ENCODE measurements at regions not wholly inside any gene's neighbourhood (a gene's known extent, or its start where the extent isn't known, plus 50 kb on each side); places are given as distances from the start of the nearest gene placed in this dataset.

GRCh38 chr5:171531638-171532037, 112.2 kb downstream of the FGF18 start:
- H3K79me2 ChIP-seq (ENCODE audit: insufficient read depth, low read depth) = no peaks in the 10 kb centered on the region
- no peaks in the 10 kb centered on the region for H3K4me1 ChIP-seq (ENCODE audit: low read depth, poor library complexity, severe bottlenecking)
- TF ChIP-seq CTCF (conservative IDR thresholded peaks at IDR 0.05; ENCODE audit: low read depth, low read length) = no peak
- no peaks in the 10 kb centered on the region for H3K36me3 ChIP-seq (ENCODE audit: insufficient read depth)
- no peak overlapping the region for H3K27ac ChIP-seq
- no peaks in the 10 kb centered on the region for H4K20me1 ChIP-seq (ENCODE audit: insufficient read depth)
- H3K27me3 ChIP-seq (ENCODE audit: insufficient read depth, low read depth) = no peaks in the 10 kb centered on the region
- H2AFZ ChIP-seq (ENCODE audit: low read depth) = no peak overlapping the region
- H3K9ac ChIP-seq = no peak overlapping the region
- H3K4me2 ChIP-seq = no peak overlapping the region
- no peak overlapping the region for H3K4me3 ChIP-seq (IDR thresholded peaks at IDR 0.05; ENCODE audit: insufficient read depth, low read depth, low read length)

- no peak overlapping the region for H3K9ac ChIP-seq
- H3K4me1 ChIP-seq (ENCODE audit: low read depth, poor library complexity, severe bottlenecking) = no peaks in the 10 kb centered on the region
- no peaks in the 10 kb centered on the region for H4K20me1 ChIP-seq (ENCODE audit: insufficient read depth)
- H3K27me3 ChIP-seq (ENCODE audit: insufficient read depth, low read depth) = no peaks in the 10 kb centered on the region
- H3K4me3 ChIP-seq (IDR thresholded peaks at IDR 0.05; ENCODE audit: insufficient read depth, low read depth, low read length) = no peak overlapping the region
- no peaks in the 10 kb centered on the region for H3K36me3 ChIP-seq (ENCODE audit: insufficient read depth)
- H3K27ac ChIP-seq = no peak overlapping the region
- TF ChIP-seq CTCF (conservative IDR thresholded peaks at IDR 0.05; ENCODE audit: low read depth, low read length) = no peak
- H3K4me2 ChIP-seq = no peak overlapping the region
- H2AFZ ChIP-seq (ENCODE audit: low read depth) = no peak overlapping the region
- H3K79me2 ChIP-seq (ENCODE audit: insufficient read depth, low read depth) = no peaks in the 10 kb centered on the region
These were observed 113.7 kb downstream of the FGF18 start for GRCh38 chr5:171533153-171533552.

- no peaks in the 10 kb centered on the region for H3K36me3 ChIP-seq (ENCODE audit: insufficient read depth)
- H3K9ac ChIP-seq = no peak overlapping the region
- H3K4me1 ChIP-seq (ENCODE audit: low read depth, poor library complexity, severe bottlenecking) = no peaks in the 10 kb centered on the region
- no peaks in the 10 kb centered on the region for H4K20me1 ChIP-seq (ENCODE audit: insufficient read depth)
- no peak overlapping the region for H3K4me2 ChIP-seq
- no peak overlapping the region for H3K4me3 ChIP-seq (IDR thresholded peaks at IDR 0.05; ENCODE audit: insufficient read depth, low read depth, low read length)
- H3K79me2 ChIP-seq (ENCODE audit: insufficient read depth, low read depth) = no peaks in the 10 kb centered on the region
- H2AFZ ChIP-seq (ENCODE audit: low read depth) = no peak overlapping the region
- TF ChIP-seq CTCF (conservative IDR thresholded peaks at IDR 0.05; ENCODE audit: low read depth, low read length) = no peak
- no peaks in the 10 kb centered on the region for H3K27me3 ChIP-seq (ENCODE audit: insufficient read depth, low read depth)
- H3K27ac ChIP-seq = no peak overlapping the region
These were observed 114.8 kb downstream of the FGF18 start for GRCh38 chr5:171534043-171534895.

- Histone ChIP-seq H4K20me1 (ENCODE audit: insufficient read depth) (no peaks in the 10 kb centered on the region), H3K36me3 (ENCODE audit: insufficient read depth) (no peaks in the 10 kb centered on the region), H3K4me1 (ENCODE audit: low read depth, poor library complexity, severe bottlenecking) (no peaks in the 10 kb centered on the region), H3K4me2 (no peak overlapping the region), H3K79me2 (ENCODE audit: insufficient read depth, low read depth) (no peaks in the 10 kb centered on the region), H3K27ac (no peak overlapping the region), H3K9ac (no peak overlapping the region), H3K4me3 (IDR thresholded peaks at IDR 0.05; ENCODE audit: insufficient read depth, low read depth, low read length) (no peak overlapping the region), H3K27me3 (ENCODE audit: insufficient read depth, low read depth) (no peaks in the 10 kb centered on the region), H2AFZ (ENCODE audit: low read depth) (no peak overlapping the region)
- TF ChIP-seq CTCF (conservative IDR thresholded peaks at IDR 0.05; ENCODE audit: low read depth, low read length) = no peak
These were observed 115.7 kb downstream of the FGF18 start for GRCh38 chr5:171535162-171535561.

All from KMS-11 (cell line).